ENCODE measurements at regions not wholly inside any gene's neighbourhood (a gene's known extent, or its start where the extent isn't known, plus 50 kb on each side); places are given as distances from the start of the nearest gene placed in this dataset.

DNA sequence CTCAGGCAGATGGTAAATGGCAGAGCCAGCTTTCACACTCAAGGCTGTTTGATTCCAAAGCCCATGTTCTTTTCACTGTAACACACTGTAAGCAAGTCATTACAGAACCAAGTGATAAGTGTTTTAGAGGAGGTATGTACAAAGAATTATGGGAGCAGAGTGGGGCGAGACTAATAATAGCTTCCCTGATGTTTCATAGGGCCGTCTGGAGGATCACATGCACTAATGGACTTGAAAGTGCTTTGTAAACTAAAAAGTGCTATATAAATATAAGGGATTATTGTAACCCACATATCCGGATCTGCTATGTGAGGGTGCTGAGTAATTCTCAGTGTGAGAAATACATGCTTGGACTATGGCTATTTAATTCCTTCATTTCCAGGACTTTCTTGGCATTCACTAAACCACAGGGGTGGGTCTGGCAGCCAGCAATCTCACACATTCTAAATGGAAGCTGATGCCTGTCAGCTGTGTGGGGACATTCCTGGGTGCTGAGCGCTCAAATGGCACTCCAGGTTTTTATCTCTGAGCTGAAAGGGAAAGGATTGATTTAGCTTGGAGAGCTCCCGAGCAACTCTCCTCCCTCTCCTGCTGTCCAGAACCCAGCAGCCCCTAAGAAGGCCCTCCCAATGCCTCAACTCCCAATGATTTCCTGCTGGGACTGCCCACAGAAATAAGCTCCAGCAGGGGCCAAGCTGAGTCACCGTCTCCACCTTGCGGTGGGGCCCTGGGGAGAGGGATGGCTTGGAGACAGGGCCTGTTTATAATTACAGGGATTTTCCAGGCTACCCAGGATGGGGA is 222.8 kb downstream of the SOX11 start:
- TF ChIP-seq CTCF (IDR thresholded peaks at IDR 0.05) = no peak
- no peak for TF ChIP-seq POLR2A (IDR thresholded peaks at IDR 0.05)

All from Peyer's patch (tissue), 4 donors.